HEK293T (cell line): ENCODE measurements at regions not wholly inside any gene's neighbourhood (a gene's known extent, or its start where the extent isn't known, plus 50 kb on each side); places are given as distances from the start of the nearest gene placed in this dataset.

ENCODE experiments used
- ARNT ChIP-seq: fragments of 450-650 bp; IDR thresholded peaks from 2 replicates; pipeline ENCODE4 v1.6.1; 2017; ENCODE audit warnings: mild to moderate bottlenecking
- BHLHE40 ChIP-seq: fragments of 450-650 bp; IDR thresholded peaks from 2 replicates; pipeline ENCODE4 v1.6.1; 2016; ENCODE audit warnings: mild to moderate bottlenecking, moderate library complexity, borderline replicate concordance
- CTBP1 ChIP-seq: fragments of 450-650 bp; IDR thresholded peaks from 2 replicates; pipeline ENCODE4 v1.6.1; 2016; ENCODE audit warnings: borderline replicate concordance
- FOXM1 ChIP-seq: fragments of 450-650 bp; IDR thresholded peaks from 2 replicates; pipeline ENCODE4 v1.6.1; 2017; ENCODE audit warnings: mild to moderate bottlenecking, borderline replicate concordance
- HDGF ChIP-seq: fragments of 450-650 bp; IDR thresholded peaks from 2 replicates; pipeline ENCODE4 v1.6.1; 2017; ENCODE audit warnings: antibody characterized with exemption, borderline replicate concordance
- SP1 ChIP-seq: fragments of 450-650 bp; IDR thresholded peaks from 2 replicates; pipeline ENCODE4 v1.6.1; 2017
- SUZ12 ChIP-seq: fragments of 450-650 bp; IDR thresholded peaks from 2 replicates; pipeline ENCODE4 v1.6.1; 2016; ENCODE audit warnings: mild to moderate bottlenecking

DNA sequence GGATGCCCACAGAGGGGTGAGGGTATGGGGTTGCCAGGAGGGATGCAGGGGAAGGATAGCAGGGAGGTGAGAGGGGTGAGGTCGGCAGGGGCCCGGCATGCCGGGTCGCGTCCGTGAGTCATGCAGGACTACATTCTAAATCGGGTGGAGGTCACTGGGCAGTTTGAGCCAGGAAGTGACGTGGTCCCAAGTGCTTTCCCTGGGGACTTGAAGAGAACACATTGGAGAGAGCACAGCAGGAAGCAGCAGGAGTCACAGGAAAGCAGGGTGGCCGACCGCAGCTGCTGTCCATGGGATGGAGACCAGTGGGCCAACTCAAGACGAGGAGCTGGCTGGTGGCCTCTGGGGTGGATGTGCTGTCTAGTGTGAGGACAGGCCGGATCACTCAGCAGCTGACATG, 92.0 kb upstream of the WASF3 start:
- TF ChIP-seq BHLHE40 (no peak), HDGF (no peak), SP1 (no peak), SUZ12 (no peak), ARNT (no peak), FOXM1 (no peak), CTBP1 (no peak)
